Brain pericyte (primary cell): ENCODE measurements at regions not wholly inside any gene's neighbourhood (a gene's known extent, or its start where the extent isn't known, plus 50 kb on each side); places are given as distances from the start of the nearest gene placed in this dataset.
"Not testable (repeated sequence)": the region's sequence is repeated elsewhere in the genome, so short reads cannot be mapped to it uniquely, and the experiment has no call there.

Source experiments
- DNase-seq: peaks from one replicate; pipeline ENCODE4 v3.0.0-alpha.2; 2012; ENCODE audit warnings: low read depth, low spot score

GRCh38 chr7:55705728-55706450 is 133.6 kb upstream of the VOPP1 start:
- not testable (repeated sequence) for DNase-seq

- not testable (repeated sequence) for DNase-seq
Observed at GRCh38 chr7:55702831-55703230, 130.5 kb upstream of the VOPP1 start.

DNA sequence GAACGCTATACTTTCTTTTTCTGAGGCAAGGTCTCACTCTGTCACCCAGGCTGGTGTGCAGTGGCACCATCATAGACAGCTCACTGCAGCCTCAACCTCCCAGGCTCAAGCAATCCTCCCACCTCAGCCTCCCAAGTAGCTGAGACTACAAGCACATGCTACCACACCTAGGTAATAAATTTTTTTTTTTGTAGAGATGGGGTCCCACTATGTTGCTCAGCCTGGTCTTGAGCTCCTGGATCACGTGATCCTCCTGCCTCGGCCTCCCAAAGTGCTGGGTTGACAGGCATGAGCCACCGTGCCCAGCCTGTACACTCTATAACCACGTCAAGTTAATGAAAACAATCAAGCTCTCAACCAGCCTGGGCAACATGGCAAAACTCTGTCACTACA is 127.1 kb upstream of the VOPP1 start:
- DNase-seq: not testable (repeated sequence)

- not testable (repeated sequence) for DNase-seq
Observed at GRCh38 chr7:55698607-55699449, 126.5 kb upstream of the VOPP1 start.

- DNase-seq: not testable (repeated sequence)
Observed at GRCh38 chr7:55695893-55696701, 123.8 kb upstream of the VOPP1 start.

GRCh38 chr7:55694484-55694883 is 122.2 kb upstream of the VOPP1 start:
- not testable (repeated sequence) for DNase-seq

DNA sequence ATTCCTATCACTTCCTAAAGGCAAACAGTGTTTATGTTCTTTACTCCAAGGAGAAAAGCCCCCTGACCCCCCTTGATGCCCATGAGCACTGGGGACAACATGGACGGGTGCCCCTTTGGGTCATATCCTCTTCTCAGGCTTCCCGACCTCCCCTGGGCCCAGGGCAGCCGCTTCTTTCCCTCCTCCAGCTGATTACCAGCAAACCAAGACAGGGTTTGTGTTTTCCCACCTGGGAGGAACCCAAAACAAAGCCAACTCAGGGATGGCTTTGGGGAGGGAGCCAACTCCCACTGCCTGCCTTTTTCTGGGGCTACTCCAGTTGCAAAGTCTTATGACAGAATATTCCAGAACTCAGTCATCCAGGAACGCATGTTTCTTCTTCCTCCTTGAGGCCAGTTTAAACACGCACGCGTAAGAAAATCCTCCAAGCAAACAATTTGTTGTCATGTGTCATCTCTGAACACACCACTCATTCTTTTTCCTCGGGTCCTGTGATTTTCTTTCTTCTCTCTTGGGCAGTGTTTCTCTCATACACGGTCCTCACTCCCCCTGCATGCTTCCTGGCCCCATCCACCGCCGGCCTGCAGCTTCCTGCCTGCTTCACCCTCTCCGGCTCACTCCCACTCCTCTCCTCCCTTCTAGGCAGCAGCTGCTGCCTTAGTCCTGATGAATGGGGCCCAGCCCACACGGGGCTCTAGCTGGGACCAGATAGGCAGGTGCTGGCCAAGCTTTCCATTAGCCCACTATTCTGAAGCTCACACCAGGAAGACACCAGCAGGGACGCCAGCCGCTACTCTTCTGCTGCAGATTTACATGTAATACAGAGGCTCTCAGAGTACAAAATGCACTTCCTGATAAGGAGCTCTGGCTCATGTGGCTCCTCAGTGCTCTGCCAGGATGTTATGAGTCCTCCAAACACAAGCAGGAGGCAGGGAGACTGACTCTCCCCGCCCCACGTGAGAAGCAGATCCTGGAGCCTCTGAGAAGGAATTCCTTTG is 116.7 kb upstream of the VOPP1 start:
- not testable (repeated sequence) for DNase-seq

DNA sequence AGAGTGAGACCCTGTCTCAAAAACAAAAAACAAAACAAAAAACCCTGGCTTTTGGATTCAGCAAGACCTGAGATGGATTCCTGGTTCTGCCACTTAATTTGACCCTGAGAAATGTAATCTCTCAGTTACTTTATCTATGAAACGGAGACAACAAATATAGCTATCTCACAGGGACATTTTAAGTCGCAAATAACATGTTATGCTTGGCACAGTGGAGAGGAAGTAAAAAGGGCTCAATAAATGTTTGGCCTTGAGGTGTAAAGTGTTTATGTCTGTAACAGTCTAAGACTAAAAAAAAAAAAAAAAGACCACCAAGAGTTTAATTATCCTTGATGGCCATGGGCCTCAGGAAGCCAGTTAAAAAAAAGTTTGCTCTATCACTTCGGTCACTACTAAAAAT is 116.0 kb upstream of the VOPP1 start:
- not testable (repeated sequence) for DNase-seq

- not testable (repeated sequence) for DNase-seq
Observed at GRCh38 chr7:55687252-55687651, 115.0 kb upstream of the VOPP1 start.

DNA sequence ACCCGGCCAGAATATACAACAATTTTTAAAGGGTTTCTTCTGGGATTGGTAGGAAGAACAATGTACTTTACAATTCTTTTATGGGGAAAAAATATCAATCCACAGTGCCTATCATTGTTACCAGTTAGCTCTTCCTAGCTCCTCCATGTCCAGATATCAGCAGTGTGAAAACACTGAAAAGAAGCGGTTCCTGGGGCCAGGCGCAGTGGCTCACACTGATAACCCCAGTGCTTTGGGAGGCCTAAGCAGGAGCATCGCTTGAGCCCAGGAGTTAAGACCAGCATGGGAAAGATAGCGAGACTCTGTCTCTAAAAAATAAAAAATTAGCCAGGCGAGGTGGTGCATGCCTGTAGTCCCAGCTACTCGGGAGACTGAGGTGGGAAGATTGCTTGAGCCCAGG is 114.5 kb upstream of the VOPP1 start:
- not testable (repeated sequence) for DNase-seq

DNA sequence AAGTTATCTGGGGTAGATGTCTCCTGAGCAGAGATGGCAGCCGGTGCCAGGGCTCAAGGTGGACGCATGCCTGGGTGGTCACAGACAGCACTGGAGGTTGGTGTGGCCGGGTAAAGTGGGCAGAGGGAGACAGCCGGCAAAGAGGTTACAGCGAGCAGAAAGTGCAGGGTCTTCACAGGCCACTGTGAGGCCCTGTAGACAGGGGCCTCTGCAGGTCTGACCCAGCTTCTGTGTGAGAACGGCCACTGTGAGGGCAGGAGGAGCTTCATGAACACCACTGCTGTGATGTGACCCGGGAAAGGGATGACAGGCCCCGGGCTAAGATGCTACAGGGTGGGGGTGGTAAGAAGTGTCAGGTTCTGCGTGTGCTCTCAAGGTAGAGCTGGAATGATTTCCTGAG is 111.2 kb upstream of the VOPP1 start:
- DNase-seq: not testable (repeated sequence)

DNA sequence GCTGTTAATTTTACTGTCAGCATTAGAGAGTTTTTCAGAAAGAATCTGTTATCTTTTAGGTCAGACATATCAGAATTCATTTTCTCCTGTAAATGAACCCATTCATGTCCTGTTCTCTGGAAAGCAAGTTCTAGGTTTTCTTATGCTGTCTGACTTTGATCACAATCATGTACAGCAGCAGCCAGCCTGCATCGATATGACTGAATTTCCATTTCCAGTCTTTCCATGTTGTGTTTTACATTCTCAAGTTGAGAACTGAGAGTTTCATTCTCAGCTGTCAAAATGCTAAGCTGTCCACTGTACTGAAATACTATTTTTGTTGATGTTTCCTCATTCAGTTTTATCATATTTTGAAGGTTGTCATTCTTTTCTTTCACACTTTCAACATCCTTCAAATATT is 103.3 kb upstream of the VOPP1 start:
- DNase-seq: not testable (repeated sequence)

DNA sequence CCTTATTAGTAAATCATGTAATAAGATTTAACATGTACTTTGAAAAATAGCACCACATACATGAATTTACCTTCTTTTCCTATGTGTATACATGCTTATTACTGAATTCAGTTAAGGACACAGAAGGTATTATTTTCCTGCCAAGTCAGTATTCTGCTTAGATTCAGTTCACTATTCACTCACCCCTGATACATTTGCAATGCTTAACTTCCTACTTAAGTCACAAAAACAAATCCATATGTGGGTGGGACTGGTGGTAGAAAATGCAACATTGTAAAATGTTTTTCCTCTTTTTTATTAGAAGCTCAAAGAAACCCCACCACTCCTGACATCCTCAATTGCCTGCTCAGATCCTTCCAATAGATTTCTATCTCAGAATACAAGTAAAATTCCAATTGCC is 101.2 kb upstream of the VOPP1 start:
- not testable (repeated sequence) for DNase-seq

- DNase-seq: not testable (repeated sequence)
Observed at GRCh38 chr7:55672084-55672483, 99.8 kb upstream of the VOPP1 start.

GRCh38 chr7:55657654-55658053 is 85.4 kb upstream of the VOPP1 start:
- no peak for DNase-seq

- DNase-seq: no peak
Observed at GRCh38 chr7:55651057-55651456, 78.8 kb upstream of the VOPP1 start.

DNA sequence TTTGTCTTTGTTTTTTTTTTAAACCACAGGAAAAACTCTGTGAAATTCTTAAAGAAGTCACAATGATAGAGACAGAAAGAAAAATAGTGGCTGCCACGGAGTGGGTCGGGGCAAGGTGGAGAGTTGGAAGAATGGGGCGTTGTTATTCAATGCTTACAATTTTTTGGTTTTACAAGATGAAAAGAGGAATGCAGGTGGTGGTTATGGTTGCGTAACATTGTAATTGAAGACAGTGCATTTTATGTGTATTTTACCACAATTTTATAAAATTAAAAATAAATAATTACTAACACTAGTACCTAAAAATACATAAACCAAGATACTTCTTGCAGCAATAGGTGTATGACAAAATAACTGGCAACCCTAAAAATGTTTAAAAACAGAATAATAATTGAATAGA is 76.9 kb upstream of the VOPP1 start:
- DNase-seq: no peak

DNA sequence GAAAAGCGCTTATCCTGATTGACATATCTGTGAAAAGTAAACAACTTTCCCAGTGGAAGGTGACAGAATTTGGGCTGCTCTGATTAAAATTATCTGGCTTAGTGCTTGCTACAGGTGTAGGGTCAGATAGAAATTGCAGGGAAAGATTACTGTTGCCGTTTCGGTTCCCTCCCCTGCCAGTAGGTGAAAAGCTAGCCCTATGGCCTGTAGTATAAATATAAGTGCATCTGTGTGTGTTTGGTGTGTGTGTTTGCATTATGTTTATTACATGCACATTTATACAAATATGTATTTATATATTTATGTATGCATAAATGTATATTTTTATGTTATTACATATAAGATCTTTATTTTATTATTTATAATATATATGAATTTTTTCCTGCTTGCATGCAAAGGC is 72.3 kb upstream of the VOPP1 start:
- DNase-seq: no peak

- DNase-seq: no peak
Observed at GRCh38 chr7:55642266-55642665, 70.0 kb upstream of the VOPP1 start.

DNA sequence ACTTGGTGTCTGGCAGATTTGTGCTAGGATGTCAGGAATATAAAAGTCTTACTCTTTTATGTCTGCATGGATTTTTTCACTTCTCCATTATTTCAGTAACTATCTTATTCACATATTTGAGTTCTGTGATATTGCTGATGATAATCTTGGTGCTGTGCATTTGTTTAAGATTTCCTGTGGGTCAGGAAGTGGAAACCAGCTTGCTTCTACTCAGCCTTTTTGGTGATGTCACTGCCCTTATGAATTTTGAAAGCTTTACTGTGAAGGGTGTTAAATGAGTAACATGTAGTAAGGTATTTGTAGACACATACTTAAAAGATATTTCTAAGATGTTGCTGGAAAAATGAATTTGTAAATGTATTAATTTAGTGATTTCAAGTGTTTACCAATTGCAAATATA is 69.5 kb upstream of the VOPP1 start:
- DNase-seq: no peak

GRCh38 chr7:55641273-55641691 is 69.0 kb upstream of the VOPP1 start:
- DNase-seq: peak; percentile 5
